GM19395 (cell line): ENCODE measurements at regions not wholly inside any gene's neighbourhood (a gene's known extent, or its start where the extent isn't known, plus 50 kb on each side); places are given as distances from the start of the nearest gene placed in this dataset.
"Not testable (repeated sequence)": the region's sequence is repeated elsewhere in the genome, so short reads cannot be mapped to it uniquely, and the experiment has no call there.

Experiments used
- ATAC-seq: cut with Tn5 transposase; IDR thresholded peaks from one replicate; pipeline ENCODE4 v1.9.1; 2021; ENCODE audit warnings: mild to moderate bottlenecking, moderate library complexity; ENCODE audit not compliant: unreplicated experiment

DNA sequence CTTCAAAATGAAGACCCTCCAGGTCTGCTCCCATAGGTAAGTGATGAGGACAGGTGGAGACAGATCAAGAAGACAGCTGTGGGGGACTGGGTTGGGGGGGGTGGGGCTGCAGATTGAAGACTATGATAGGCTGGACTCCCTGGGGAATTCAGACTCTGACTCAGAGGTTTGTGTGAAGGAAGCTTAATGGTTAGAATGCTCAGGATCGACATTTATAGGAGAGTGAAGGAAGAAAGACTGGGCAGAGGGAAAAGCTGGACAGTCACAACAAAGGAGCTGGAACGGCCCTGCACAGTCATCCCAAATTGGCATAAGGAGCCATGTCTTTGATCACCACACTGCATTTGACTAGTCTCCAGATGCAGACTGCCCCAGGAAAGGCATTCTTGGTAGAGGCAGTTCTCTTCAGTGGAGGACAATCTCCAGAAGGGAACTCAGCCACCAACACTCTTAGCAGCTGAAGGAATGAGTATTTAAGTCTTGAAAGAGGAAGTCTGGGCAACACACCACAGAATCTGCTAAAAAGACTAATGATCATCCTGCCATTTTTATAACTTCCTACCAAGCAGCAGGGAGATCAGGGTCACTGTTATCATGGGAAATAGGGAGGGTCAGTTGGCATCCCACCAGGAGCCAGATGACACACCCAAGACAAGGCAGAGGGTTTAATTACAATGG is 120.0 kb upstream of the ZC3H11B start:
- no peak for ATAC-seq

- ATAC-seq, result no peak
These were observed 118.9 kb upstream of the ZC3H11B start for GRCh38 chr1:219731771-219732170.

DNA sequence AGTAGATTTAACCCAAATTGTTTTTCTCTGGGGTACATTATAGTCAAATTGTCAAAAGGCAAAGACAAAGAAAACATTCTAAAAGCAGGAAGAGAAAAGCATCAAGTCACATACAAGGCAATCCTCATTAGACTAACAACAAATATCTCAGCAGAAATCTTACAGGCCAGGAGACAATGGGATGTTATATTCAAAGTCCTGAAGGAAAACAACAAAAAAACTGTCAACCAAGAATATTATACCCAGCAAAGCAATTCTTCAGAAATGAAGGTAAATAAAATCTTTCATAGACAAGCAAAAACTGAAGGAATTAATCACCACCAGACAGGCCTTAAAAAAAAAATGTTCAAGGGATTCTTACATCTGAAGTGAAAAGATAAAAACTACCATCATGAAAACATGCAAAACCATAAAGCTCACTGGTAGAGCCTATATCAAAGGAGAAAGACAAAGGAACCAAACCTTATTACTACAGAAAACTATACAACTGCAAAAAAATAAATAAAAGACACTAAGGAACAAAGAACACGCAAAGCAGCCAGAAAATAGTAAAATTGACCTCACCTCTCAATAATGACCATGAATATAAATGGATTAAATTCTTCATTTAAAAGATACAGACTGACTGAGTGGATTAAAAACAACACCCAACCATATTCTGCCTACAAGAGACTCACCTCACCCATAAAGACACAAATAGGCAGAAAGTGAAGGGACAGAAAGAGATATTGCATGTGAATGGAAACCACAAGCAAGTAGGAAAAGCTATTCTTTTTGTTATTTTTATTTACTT is 113.8 kb upstream of the ZC3H11B start:
- ATAC-seq, result no peak

DNA sequence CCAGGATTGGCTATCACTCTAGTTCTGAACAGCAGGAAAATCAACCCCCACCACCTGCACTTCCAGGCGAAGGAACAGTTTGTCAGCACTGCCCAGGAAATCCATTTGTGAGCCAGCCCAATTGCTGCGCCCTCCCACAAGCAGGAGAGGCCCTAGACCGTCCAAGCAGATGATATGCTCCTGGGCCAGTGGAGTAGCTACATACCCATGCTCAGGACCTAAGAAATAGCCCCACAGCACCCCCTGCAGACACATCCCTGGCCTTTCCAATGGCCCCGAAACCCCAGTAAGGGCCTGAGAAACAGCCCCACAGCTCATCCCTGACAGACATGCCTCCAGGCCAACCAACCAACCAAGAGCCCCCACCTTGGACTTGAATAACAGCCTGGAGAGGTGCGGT is 111.5 kb upstream of the ZC3H11B start:
- ATAC-seq, result no peak

- no peak for ATAC-seq
These were observed 104.6 kb upstream of the ZC3H11B start for GRCh38 chr1:219717536-219717935.

- ATAC-seq, result no peak
These were observed 103.8 kb upstream of the ZC3H11B start for GRCh38 chr1:219716611-219717114.

GRCh38 chr1:219713981-219714381 is 101.1 kb upstream of the ZC3H11B start:
- no peak for ATAC-seq

- no peak for ATAC-seq
These were observed 99.6 kb upstream of the ZC3H11B start for GRCh38 chr1:219712506-219712905.

GRCh38 chr1:219710529-219711194 is 97.8 kb upstream of the ZC3H11B start:
- ATAC-seq, result no peak

DNA sequence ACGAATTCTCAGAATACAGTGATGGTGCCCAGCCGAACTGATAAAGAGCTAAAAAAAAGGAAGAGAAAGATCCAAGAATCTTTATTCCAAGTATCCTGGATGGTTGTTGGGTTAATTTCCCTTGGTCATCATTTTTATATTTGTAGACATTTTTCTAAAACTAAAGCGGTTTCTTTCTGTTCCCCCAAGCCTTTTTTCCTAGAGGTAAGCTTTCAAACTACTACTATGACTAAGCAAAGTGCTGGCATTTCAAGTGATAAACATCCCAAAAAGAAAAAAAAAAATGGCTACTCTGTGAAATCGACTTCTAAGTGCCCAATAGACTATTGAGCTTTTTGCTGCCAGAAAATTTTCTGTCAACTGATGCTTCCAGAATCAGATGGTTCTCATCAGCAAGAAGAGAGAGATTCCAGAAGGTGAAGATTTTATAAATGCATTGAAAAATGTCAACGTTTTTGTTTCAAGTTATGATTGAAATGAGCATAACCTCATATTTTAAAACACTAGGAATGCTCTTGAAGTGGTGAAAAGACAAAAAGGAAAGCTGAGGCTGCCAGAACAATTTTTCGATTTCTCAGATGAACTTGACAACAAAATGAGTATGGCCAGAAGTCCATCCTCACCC is 96.1 kb upstream of the ZC3H11B start:
- ATAC-seq, result no peak

- ATAC-seq, result not testable (repeated sequence)
These were observed 95.0 kb upstream of the ZC3H11B start for GRCh38 chr1:219707885-219708284.

DNA sequence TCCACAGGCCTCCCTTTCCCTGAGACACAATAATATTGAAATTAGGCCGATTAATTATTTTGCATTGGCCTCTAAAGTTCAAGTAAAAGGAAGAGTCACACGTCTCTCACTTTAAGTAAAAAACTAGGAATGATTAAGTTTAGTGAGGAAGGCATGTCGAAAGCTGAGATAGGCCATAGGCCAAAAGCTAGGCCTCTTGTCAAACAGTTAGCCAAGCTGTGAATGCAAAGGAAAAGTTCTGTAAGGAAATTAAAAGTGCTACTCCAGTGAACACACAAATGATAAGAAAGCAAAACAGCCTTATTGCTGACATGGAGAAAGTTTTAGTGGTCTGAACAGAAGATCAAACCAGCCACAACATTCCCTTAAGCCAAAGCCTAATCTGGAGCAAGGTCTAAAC is 91.4 kb upstream of the ZC3H11B start:
- not testable (repeated sequence) for ATAC-seq

GRCh38 chr1:219703368-219703639 is 90.4 kb upstream of the ZC3H11B start:
- ATAC-seq, result no peak

- ATAC-seq, result no peak
These were observed 88.6 kb upstream of the ZC3H11B start for GRCh38 chr1:219701476-219701875.

DNA sequence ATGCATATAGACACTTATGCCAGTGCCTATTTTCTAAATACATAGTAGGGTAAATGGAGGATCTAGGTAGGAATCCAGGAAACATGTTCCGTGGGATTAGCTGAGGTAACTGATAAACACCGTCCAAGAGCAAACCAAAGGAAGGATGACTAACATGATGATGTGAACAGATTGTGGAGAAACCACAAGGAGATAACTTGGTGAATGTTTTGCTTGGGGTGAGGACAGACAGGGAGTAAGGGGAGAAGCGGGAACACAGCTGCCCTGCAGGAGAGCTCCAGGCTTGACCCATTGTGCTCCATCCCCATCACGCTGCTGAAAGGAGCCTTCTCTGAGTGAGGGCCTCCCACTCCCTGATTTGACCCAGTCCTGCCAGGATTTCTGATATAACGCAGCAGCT is 87.0 kb upstream of the ZC3H11B start:
- no peak for ATAC-seq

GRCh38 chr1:219697682-219698081 is 84.8 kb upstream of the ZC3H11B start:
- no peak for ATAC-seq

DNA sequence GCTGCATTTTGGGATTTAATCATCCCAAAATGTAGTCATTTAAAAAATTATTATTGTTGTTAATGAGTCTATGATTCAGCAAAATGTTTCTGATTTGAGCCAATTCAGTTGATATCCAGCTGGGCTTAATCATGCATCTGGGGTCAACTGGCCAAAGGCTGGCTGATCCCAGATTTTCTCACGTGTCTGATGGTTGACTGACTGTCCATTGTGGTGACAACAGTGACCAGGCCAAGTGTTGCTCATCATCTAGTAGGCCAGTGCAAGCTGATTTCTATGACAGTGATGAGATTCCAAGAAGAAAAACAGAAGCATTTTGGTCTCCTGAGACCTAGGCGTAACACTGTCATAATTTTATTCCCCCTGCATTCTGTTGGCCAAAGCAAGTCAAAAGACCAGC is 80.1 kb upstream of the ZC3H11B start:
- no peak for ATAC-seq

DNA sequence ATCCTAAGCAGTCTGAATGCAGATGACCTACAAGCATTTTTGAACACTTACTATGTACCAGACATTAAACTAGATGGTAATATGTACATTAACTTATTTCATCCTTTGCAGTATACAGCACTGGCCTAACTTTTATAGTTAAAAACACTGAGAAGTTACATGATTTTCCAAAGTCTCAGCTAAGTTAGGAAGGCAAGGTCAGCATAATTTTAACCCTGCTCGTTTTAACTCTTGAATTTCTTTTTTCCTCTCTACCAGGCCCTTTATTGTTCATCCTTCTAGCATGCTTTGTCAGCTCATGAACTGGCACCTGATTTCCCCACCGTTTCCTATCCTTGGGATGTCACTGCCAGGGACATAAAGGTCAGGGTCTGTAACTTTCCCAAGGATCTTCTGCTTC is 76.9 kb upstream of the ZC3H11B start:
- no peak for ATAC-seq

- no peak for ATAC-seq
These were observed 74.9 kb upstream of the ZC3H11B start for GRCh38 chr1:219687779-219688178.

GRCh38 chr1:219686171-219686570 is 73.3 kb upstream of the ZC3H11B start:
- no peak for ATAC-seq

DNA sequence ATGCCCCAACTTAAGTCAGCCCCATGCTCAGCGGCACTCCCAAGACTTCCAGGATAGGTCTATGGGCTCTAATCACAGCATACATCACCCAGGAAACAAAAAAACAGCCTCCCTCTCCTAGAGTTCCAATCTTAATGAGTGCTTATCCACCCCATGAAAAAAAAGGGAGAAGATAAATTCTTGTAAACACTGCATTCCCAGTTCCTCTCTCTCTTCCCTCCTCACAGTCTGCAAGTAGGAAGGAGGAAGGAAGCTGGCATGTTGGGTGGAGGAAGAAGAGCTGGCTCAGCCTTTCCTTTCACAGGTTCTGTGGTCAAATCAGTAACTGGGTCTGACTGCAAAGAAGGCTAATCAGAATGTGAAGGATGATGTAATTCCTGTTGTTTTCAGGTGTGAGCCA is 69.9 kb upstream of the ZC3H11B start:
- no peak for ATAC-seq

GRCh38 chr1:219681876-219682275 is 69.0 kb upstream of the ZC3H11B start:
- ATAC-seq, result no peak
